ENCODE measurements at regions not wholly inside any gene's neighbourhood (a gene's known extent, or its start where the extent isn't known, plus 50 kb on each side); places are given as distances from the start of the nearest gene placed in this dataset.
"Not testable (repeated sequence)": the region's sequence is repeated elsewhere in the genome, so short reads cannot be mapped to it uniquely, and the experiment has no call there.

DNA sequence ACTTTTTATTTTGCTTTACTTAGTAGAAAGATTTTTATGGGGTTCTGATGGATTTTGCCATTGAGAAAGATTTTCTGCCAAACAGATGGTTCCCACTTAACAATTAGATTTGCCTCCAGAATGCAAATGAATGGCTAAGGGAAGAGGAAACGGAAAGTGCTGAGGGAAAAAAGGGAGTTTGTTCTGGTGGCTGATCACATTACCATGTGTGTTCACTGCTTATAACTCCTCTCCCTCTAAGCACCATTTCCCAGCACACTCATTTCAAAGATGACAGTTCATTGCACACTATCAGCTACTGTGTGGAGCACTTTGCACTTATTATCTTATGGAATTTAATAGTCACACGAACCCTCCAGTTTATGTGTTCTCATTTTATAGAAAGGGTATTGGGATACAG lies 68.0 kb upstream of the GRID2 start:
- DNase-seq: no peak

DNA sequence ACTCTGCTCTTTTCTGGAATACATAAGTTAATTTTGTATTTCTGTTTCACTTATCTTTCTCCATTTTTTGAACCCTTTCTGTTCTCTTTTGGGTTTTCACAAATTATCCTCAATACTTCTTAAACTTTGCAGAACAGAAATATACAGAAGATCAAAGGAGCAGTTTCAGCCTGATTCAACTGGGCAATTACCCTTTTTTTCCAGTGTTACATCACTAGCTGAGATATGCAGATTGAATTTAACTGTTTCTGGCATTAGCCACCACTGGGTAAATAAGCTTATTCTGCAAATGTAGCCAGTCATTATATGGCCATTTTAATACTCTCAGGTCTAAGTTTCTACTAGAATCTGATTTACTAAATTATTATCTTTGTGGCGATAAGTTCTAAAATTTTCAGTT lies 66.9 kb upstream of the GRID2 start:
- DNase-seq: no peak

DNA sequence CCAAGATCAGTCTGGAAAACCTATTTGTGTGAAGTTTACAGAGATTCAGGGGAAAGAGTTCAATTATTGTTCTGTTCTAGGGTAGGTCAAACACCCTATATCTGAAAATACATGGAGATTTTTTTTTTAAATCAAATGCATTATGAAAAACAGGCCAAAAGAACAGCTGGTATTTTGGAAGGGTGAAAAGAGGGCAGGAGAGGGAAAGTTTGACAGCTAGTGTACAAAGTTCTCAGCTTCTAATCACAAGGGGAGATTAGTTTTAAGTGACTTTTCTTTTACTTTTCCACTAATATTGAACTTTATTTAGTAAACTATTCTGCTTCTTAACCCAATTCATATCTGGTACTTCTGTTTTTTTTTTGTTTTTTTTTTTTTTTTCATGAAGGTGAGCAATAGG lies 66.2 kb upstream of the GRID2 start:
- DNase-seq: no peak

DNA sequence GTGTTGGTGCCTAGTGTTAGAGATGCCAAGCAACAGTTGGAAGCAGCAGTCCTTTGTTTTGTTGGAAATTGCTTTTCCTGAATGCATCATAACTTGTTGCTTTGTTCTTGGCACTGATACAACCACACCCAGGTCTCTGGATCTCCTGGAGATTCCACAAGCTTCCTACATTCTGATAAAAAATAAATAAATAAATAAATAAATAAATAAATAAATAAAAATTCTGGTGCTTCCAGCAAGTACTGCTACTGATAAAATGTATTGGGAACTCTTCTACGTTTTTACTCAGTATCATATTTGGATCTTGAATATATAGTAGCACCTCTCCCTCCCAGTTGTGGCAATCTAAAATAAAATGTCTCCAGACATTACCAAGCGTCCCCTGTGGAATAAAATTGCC lies 62.7 kb upstream of the GRID2 start:
- DNase-seq: no peak

DNA sequence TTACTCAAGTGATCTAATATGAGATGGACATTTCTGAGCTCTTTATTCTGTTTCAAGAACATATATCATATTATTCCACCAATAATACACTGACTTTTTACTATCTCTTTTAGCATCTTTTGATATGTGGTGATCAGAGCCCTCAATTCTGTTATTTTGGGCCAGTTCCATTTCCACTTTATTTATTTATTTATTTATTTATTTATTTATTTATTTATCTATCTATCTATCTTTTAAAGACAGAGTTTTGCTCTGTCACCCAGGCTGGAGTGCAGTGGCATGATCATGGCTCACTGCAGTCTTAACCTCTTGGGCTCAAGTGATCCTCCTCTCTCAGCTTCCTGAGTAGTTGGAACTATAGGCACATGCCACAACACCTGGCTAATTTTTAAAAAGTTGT lies 57.4 kb upstream of the GRID2 start:
- no peak for DNase-seq

DNA sequence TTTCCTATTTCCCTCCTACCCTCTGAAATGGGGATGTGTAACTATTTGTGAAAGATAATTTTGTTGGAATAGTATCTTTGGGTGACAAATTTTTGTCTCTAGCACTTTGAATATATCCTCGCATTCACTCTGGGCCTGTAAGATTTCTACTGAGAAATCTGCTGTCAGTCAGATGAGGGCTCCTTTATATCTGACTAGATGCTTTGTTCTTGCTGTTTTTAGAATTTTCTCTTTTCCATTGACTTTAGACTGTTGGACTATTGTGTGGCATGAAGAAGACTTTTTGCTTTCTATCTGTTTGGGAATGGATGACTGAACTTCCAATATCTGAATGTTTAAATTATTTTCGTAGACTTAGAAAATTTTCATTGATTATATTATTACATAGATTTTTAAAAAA lies 54.2 kb upstream of the GRID2 start:
- DNase-seq: no peak

DNA sequence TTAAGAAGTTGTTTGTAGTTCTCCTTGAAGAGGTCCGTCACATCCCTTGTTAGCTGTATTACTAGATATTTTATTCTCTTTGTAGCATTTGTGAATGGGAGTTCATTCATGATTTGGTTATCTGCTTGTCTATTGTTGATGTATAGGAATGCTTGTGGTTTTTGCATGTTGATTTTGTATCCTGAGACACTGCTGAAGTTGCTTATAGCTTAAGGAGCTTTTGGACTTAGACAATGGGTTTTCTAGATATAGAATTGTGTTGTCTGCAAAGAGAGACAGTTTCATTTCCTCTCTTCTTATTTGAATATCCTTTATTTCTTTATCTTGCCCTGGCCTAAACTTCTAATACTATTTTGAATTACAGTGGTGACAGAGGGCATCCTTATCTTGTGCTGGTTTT lies 52.1 kb upstream of the GRID2 start:
- no peak for DNase-seq

DNA sequence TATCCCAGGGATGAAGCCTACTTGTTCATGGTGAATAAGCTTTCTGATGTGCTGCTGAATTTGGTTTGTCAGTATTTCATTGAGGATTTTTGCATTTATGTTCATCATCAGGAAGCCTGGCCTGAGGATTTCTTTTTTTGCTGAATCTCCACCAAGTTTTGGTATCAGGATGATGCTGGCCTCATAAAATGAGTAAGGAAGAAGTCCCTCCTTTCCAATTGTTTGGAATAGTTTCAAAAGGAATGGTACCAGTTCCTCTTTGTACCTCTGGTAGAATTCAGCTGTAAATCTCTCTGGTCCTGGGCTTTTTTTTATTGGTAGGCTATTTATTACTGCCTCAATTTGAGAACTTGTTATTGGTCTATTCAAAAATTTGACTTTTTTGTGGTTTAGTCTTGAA lies 51.4 kb upstream of the GRID2 start:
- not testable (repeated sequence) for DNase-seq

DNA sequence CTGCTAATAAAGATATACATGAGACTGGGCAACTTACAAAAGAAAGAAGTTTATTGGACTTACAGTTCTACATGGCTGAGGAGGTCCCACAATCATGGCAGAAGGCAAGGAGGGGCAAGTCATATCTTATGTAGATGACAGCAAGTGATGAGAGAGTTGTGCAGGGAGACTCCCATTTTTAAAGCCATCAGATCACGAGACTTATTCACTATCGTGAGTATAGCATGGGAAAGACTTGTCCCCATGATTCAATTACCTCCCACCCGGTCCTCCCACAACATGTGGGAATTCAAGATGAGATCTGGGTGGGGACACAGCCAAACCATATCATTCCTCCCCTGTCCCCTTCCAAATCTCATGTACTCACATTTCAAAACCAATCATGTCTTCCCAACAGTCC lies 50.9 kb upstream of the GRID2 start:
- no peak for DNase-seq

DNA sequence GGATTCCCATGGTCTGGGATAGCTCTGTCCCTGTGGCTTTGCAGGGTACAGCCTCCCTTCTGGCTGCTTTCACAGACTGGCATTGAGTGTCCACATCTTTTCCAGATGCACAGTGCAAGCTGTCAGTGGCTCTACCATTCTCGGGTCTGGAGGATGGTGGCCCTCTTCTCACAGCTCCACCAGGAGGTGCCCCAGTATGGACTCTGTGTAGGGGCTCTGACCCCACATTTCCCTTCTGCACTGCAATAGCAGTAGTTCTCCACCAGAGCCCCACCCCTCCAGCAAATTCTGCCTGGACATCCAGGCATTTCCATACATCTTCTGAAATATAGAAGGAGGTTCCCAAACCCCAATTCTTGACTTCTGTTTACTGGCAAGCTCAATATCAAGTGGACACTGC lies 50.2 kb upstream of the GRID2 start:
- no peak for DNase-seq
